ENCODE measurements at regions not wholly inside any gene's neighbourhood (a gene's known extent, or its start where the extent isn't known, plus 50 kb on each side); places are given as distances from the start of the nearest gene placed in this dataset.

DNA sequence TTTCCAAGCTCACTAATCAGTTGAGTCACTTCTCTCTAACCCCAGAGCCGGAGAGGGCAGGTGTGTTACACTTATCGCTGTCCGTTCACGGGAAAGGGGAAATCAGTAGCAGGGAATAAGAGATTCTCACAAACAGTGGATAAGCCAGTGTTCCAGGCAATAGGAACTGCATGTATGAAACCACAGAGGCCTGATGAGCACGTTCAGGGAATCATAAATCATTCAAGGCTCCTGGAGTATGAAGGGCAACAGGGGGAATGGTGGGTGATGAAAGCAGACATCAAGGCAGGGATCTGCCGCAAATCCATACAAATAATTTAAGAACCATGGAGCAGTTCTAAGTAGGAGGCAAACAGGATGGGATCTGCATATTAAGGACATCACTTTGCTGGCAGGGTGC lies 59.1 kb upstream of the ADGRG2 start:
- TF ChIP-seq, protein P1, sequence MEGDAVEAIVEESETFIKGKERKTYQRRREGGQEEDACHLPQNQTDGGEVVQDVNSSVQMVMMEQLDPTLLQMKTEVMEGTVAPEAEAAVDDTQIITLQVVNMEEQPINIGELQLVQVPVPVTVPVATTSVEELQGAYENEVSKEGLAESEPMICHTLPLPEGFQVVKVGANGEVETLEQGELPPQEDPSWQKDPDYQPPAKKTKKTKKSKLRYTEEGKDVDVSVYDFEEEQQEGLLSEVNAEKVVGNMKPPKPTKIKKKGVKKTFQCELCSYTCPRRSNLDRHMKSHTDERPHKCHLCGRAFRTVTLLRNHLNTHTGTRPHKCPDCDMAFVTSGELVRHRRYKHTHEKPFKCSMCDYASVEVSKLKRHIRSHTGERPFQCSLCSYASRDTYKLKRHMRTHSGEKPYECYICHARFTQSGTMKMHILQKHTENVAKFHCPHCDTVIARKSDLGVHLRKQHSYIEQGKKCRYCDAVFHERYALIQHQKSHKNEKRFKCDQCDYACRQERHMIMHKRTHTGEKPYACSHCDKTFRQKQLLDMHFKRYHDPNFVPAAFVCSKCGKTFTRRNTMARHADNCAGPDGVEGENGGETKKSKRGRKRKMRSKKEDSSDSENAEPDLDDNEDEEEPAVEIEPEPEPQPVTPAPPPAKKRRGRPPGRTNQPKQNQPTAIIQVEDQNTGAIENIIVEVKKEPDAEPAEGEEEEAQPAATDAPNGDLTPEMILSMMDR (conservative IDR thresholded peaks at IDR 0.05 in 1 of 2, IDR thresholded peaks at IDR 0.05 in 1 of 2; ENCODE audit: extremely low read depth in 1 of 2, insufficient read depth in 1 of 2, low read depth in 1 of 2, low read length in 2 of 2), result no peak
- no peak for TF ChIP-seq EZH2 (IDR thresholded peaks at IDR 0.05; ENCODE audit: borderline replicate concordance, low read length)
